Osteocyte (in vitro differentiated cells): ENCODE measurements at regions not wholly inside any gene's neighbourhood (a gene's known extent, or its start where the extent isn't known, plus 50 kb on each side); places are given as distances from the start of the nearest gene placed in this dataset.

ENCODE experiments used
- DNase-seq: peaks from one replicate; pipeline ENCODE4 v3.0.0; 2021; ENCODE audit warnings: mixed read lengths; ENCODE audit not compliant: unreplicated experiment; ENCODE audit errors: extremely low spot score
- H3K27ac Mint-ChIP-seq: one replicate; pipeline ENCODE4 v1.8.0; 2021; ENCODE audit warnings: mild to moderate bottlenecking, mixed read lengths; ENCODE audit not compliant: unreplicated experiment
- H3K27me3 Mint-ChIP-seq: one replicate; pipeline ENCODE4 v1.8.0; 2021; ENCODE audit warnings: mixed read lengths; ENCODE audit not compliant: unreplicated experiment
- H3K36me3 Mint-ChIP-seq: one replicate; pipeline ENCODE4 v1.8.0; 2021; ENCODE audit warnings: mixed read lengths; ENCODE audit not compliant: unreplicated experiment
- H3K4me1 Mint-ChIP-seq: one replicate; pipeline ENCODE4 v1.8.0; 2021; ENCODE audit warnings: mixed read lengths; ENCODE audit not compliant: unreplicated experiment
- H3K4me3 Mint-ChIP-seq: one replicate; pipeline ENCODE4 v1.8.0; 2021; ENCODE audit warnings: mild to moderate bottlenecking, moderate library complexity, mixed read lengths; ENCODE audit not compliant: unreplicated experiment
- H3K9me3 Mint-ChIP-seq: one replicate; pipeline ENCODE4 v1.8.0; 2021; ENCODE audit warnings: mixed read lengths; ENCODE audit not compliant: unreplicated experiment
- TF ChIP-seq, protein P1 (sequence below): fragments of 200-600 bp; sonication (generic); IDR thresholded peaks from 2 replicates; pipeline ENCODE4 v1.5.0; 2021; ENCODE audit warnings: antibody characterized with exemption, mild to moderate bottlenecking, moderate library complexity

DNA sequence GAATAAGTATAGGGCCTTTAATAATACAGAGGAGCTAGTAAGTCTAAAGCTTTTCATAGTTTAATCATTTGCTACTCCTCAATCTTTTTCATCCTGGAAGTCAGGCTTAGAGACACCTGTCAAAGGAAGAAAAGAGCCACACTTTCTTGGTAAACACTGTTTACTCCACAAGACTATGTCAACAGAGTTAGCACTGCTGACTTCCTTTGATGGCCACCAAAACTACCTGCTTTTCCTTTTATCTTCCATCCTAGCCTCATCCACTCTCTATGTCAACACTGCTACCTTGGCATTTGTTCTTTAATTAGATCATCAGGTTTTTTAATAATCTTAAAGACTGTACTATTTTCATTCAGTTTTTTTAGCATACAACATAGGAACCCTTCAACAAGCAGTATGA lies 106.2 kb downstream of the ELAPOR2 start:
- H3K27me3 Mint-ChIP-seq, result no peaks in the 10 kb centered on the region
- H3K4me3 Mint-ChIP-seq, result no peak overlapping the region
- peaks cover 16% of the 10 kb centered on the region for H3K4me1 Mint-ChIP-seq
- no peak for DNase-seq
- no peak overlapping the region for H3K27ac Mint-ChIP-seq
- H3K9me3 Mint-ChIP-seq, result no peaks in the 10 kb centered on the region
- TF ChIP-seq, protein P1, sequence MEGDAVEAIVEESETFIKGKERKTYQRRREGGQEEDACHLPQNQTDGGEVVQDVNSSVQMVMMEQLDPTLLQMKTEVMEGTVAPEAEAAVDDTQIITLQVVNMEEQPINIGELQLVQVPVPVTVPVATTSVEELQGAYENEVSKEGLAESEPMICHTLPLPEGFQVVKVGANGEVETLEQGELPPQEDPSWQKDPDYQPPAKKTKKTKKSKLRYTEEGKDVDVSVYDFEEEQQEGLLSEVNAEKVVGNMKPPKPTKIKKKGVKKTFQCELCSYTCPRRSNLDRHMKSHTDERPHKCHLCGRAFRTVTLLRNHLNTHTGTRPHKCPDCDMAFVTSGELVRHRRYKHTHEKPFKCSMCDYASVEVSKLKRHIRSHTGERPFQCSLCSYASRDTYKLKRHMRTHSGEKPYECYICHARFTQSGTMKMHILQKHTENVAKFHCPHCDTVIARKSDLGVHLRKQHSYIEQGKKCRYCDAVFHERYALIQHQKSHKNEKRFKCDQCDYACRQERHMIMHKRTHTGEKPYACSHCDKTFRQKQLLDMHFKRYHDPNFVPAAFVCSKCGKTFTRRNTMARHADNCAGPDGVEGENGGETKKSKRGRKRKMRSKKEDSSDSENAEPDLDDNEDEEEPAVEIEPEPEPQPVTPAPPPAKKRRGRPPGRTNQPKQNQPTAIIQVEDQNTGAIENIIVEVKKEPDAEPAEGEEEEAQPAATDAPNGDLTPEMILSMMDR, result no peak
- no peaks in the 10 kb centered on the region for H3K36me3 Mint-ChIP-seq

DNA sequence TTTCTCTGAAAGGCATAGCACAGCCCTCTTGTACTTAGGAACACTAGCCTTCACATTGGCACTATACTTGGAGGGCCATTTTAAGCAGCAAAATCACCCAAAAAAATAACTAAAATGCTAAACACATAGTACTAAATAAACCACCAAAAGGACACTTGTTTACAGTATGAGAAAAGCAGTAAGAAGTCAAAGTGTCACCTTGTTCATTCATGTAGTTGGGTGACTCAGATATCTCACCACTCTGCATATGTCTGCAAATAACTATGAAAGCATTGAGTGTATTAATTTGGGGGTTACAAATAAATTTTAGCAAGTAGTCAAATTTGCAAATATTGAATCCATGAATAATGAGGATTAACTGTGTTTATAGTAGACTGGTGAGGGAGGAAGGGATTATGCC lies 107.6 kb downstream of the ELAPOR2 start:
- no peaks in the 10 kb centered on the region for H3K27me3 Mint-ChIP-seq
- no peaks in the 10 kb centered on the region for H3K9me3 Mint-ChIP-seq
- H3K27ac Mint-ChIP-seq, result no peak overlapping the region
- H3K4me3 Mint-ChIP-seq, result no peak overlapping the region
- TF ChIP-seq, protein P1, result no peak
- H3K4me1 Mint-ChIP-seq, result peaks cover 25% of the 10 kb centered on the region
- H3K36me3 Mint-ChIP-seq, result no peaks in the 10 kb centered on the region
- DNase-seq, result no peak

DNA sequence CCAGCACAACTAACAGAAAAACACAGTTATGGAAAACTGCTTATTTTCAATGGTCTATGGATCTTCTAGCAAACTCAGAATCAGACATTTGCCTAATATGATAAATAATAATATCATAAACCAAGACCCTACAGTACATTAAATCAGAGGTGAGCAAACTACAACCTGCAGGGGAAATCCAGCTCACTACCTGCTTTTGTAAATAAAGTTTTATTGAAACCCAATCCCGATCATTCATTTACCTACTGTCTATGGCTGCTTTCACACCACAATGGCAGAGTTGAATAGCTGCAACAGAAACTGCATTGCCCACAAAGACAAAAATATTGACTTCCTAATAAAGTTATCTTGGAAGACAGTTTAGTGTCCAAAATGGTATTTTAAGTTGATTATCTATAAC lies 108.5 kb downstream of the ELAPOR2 start:
- H3K36me3 Mint-ChIP-seq, result no peaks in the 10 kb centered on the region
- DNase-seq, result no peak
- peaks cover 28% of the 10 kb centered on the region for H3K4me1 Mint-ChIP-seq
- H3K27ac Mint-ChIP-seq, result no peak overlapping the region
- no peaks in the 10 kb centered on the region for H3K27me3 Mint-ChIP-seq
- no peak overlapping the region for H3K4me3 Mint-ChIP-seq
- no peaks in the 10 kb centered on the region for H3K9me3 Mint-ChIP-seq
- TF ChIP-seq, protein P1, result no peak

DNA sequence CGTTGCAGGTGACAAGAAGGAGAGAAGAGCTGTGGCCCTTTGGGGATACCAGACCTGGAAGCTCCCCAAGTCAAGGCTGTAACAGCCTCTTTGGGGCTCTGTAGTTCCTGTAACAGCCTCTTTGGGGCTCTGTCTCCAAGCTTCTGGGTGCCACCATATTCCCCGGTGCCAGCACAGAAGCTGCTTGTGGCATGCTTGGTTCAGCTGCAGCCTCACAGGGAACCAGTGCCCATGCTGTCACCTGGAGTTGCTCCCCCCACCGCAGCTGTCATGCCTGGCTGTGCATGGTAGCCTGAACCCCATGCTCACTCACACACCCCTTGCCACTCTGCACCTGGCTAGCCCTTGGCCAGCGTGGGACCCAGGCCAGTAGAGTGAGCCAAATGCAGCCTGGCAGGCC lies 109.1 kb downstream of the ELAPOR2 start:
- Mint-ChIP-seq H3K4me1 (peaks cover 28% of the 10 kb centered on the region), H3K27ac (no peak overlapping the region), H3K4me3 (no peak overlapping the region), H3K9me3 (no peaks in the 10 kb centered on the region), H3K36me3 (no peaks in the 10 kb centered on the region), H3K27me3 (no peaks in the 10 kb centered on the region)
- TF ChIP-seq, protein P1, result no peak
- DNase-seq, result no peak

DNA sequence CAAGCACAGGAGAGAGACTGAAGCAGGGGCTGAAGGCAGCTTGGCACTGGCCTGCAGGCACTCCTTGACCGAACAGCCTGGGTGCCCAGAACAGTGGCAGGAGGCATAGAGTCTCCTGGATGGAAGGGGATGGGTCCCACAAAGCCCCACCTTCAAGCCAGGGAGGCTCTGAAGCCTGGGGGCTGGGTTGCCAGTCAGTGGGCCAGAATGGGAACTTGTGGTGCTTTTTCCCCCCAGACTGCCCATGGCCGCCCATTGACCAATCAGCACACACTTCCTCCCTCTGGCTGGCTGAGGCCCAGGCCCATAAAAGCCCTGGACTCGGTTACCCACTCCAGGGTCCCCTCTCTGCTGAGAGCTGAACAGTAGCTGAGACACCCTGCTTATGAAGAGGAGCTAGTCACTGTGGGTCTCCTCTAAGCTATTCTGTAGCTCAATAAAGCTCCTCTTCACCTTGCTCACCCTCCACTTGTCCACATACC lies 109.6 kb downstream of the ELAPOR2 start:
- no peak for DNase-seq
- TF ChIP-seq, protein P1, result no peak
- no peaks in the 10 kb centered on the region for H3K9me3 Mint-ChIP-seq
- H3K4me1 Mint-ChIP-seq, result peaks cover 28% of the 10 kb centered on the region
- no peaks in the 10 kb centered on the region for H3K36me3 Mint-ChIP-seq
- no peaks in the 10 kb centered on the region for H3K27me3 Mint-ChIP-seq
- no peak overlapping the region for H3K4me3 Mint-ChIP-seq
- H3K27ac Mint-ChIP-seq, result no peak overlapping the region
